GM18498 (cell line): ENCODE measurements at regions not wholly inside any gene's neighbourhood (a gene's known extent, or its start where the extent isn't known, plus 50 kb on each side); places are given as distances from the start of the nearest gene placed in this dataset.
"Not testable (repeated sequence)": the region's sequence is repeated elsewhere in the genome, so short reads cannot be mapped to it uniquely, and the experiment has no call there.

ENCODE experiments used
- ATAC-seq: cut with Tn5 transposase; IDR thresholded peaks from one replicate; pipeline ENCODE4 v1.9.1; 2021; ENCODE audit warnings: mild to moderate bottlenecking, moderate library complexity; ENCODE audit not compliant: unreplicated experiment

GRCh38 chr4:124997991-124998390, 285.5 kb upstream of the ANKRD50 start:
- no peak for ATAC-seq

- no peak for ATAC-seq
These were observed 284.6 kb upstream of the ANKRD50 start for GRCh38 chr4:124997124-124997523.

GRCh38 chr4:124993838-124994237, 281.3 kb upstream of the ANKRD50 start:
- ATAC-seq: no peak

- ATAC-seq: no peak
These were observed 277.9 kb upstream of the ANKRD50 start for GRCh38 chr4:124990398-124990797.

- no peak for ATAC-seq
These were observed 267.8 kb upstream of the ANKRD50 start for GRCh38 chr4:124980276-124980752.

DNA sequence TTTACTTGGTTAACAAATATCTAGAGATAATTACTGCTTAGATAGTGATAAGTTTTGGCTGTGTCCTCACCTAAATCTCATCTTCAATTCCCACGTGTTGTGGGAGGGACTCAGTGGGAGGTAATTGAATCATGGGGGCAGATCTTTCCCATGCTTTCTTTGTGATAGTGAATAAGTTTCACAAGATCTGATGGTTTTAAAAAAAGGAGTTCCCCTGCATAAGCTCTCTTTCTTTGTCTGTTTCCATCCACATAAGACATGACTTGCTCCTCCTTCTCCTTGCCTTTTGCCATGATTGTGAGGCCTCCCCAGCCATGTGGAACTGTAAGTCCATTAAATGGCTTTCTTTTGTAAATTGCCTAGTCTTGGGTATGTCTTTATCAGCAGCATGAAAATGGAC, 266.0 kb upstream of the ANKRD50 start:
- not testable (repeated sequence) for ATAC-seq

GRCh38 chr4:124977045-124977444, 264.5 kb upstream of the ANKRD50 start:
- ATAC-seq: no peak

DNA sequence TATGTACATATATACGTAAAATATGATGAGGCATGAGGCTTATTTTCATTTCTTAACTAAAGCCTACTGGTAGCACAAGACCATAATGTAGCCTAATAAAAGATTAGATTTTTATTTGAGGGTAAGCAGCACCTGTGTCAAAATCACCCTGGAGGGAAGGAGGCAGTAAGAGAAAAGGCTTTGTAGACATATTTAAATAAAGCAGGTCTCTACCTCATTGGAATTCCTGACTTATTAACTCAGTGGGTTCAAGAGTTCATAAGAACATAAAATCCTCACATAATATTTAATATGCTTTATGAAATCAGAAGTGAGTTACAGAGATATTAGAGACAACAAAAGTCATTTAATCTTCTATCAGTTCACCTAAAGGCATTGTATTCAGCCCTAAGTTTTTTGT, 261.6 kb upstream of the ANKRD50 start:
- no peak for ATAC-seq

DNA sequence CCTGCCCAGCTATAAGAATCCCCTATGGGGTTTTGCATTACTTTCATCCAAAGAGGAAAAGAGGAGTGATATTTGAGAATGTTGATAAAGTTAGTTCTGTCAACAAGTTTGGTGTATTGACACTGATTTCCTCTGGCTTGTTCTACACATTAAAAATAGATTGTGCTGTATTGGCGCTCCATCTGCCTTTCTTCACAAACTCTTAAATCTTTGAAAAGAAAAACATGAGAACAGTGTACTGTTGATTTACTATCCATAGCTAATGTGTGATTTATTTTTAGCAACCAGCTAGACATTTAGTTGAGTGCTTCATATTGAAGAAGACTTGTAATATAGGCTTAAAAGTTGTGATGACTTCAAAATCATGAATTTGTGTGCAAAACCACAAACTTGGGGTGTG, 261.2 kb upstream of the ANKRD50 start:
- no peak for ATAC-seq

DNA sequence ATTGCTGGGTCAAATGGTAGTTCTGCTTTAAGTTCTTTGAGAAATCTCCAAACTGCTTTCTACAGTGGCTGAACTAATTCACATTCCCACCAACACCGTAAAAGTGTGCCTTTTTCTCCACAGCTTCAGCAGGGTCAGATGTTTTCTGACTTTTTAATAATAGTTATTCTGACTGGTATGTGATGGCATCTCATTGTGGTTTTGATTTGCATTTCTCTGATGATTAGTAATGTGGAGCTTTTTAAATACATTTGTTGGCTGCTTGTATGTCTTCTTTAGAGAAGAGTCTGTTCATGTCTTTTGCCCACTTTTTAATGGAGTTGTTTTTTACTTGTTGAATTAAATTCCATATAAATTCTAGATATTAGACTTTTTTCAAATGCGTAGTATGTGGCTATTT, 257.5 kb upstream of the ANKRD50 start:
- ATAC-seq: no peak

DNA sequence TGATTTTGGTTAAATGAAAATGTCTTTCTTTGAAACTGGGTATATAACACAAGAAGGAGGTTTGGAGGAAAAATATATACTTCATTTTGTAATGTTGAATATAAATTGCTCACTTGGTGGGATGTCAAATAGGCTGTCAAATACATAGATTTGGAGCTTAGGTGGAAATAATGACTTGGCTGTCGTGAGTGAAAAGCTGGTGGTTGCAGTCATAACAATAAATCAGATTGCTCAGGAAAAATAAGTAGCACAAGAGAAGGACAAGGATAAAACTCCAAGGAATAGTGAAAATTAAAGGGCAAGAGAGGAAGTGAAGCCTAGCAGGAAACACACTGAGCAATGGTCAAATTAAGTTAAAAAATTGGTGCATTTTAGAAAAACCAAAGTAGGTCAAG, 253.0 kb upstream of the ANKRD50 start:
- no peak for ATAC-seq

- ATAC-seq: no peak
These were observed 252.4 kb upstream of the ANKRD50 start for GRCh38 chr4:124964852-124965496.

- no peak for ATAC-seq
These were observed 251.7 kb upstream of the ANKRD50 start for GRCh38 chr4:124964251-124964650.

DNA sequence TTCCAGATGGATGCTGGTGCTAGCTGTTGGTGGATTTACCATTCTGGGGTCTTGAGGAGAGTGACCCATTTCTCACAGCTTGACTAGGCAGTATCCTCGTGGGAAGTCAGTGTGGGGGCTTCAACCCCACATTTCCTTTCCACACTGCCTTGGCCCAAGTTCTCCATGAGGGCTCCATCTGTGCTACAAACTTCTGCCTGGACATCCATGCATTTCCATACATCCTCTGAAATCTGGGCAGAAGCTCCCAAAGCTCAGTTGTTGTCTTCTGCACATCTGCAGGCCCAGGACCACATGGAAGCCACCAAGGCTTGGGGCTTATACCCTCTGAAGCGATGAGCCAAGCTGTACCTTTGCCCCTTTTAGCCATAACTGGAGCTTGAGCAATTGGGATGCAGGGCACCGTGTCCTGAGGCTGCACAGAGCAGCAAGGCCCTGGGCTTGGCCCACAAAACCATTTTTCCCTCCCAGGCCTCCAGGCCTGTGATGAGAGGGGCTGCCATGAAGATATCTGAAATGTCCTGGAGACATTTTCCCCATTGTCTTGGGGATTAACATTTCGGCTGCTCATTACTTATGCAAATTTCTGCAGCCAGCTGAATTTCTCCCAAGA, 248.7 kb upstream of the ANKRD50 start:
- ATAC-seq: no peak

GRCh38 chr4:124958847-124959246, 246.3 kb upstream of the ANKRD50 start:
- ATAC-seq: no peak

DNA sequence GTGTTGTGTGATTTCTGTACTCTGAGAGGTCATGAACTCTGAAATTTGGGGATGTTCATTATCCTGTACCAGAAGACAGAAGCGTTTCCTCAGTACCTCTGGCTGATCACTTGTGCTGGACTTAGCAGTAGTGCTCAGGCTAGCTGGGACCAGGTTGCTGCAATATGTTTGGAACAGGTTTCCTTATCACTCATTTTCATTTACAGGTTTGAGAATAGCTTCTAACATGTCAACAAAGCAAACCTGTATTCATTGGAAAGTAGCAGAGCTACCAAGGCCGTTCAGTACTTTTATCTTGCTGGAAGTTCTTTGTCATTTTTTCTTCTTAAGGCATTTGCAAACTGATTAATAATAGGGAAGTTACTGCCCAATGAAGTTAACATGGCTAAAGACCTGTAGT, 242.9 kb upstream of the ANKRD50 start:
- no peak for ATAC-seq

- no peak for ATAC-seq
These were observed 241.5 kb upstream of the ANKRD50 start for GRCh38 chr4:124954046-124954445.

DNA sequence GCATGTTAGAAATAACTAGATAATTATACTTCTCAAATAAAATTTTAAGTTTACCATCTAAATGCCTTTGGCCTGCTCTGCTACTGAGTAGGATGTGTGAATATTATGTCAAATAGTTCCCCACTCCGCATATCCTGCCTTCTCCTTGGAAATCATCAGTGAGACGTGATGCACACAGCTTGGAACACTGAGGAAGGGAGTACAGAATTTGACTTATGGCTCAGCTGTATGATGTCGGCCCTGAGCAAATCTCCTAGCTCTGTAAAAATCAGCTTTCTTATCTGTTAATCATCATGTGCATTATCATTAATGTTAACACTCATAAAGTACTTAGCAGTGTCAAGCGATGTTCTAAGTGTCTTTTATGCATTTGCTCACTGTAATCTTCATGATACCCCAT, 241.0 kb upstream of the ANKRD50 start:
- ATAC-seq: no peak

DNA sequence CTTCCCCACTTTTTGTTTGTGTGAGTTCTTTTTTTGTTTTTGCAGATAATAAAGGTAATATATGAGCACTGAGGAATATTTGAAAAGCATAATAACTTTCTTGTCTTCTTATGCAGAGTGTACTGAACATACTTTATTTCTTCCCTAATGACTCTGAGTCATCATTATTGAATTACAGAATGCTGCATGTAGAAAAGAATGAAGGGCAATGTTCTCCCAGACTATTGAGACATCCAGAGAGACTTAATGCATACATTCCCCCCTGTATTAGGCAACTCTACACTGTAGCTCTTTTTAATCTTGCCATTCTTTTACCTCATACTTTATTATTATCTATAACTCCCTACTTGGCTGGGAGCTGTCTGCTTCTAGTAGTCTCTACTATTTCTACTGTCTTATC, 240.5 kb upstream of the ANKRD50 start:
- ATAC-seq: no peak

DNA sequence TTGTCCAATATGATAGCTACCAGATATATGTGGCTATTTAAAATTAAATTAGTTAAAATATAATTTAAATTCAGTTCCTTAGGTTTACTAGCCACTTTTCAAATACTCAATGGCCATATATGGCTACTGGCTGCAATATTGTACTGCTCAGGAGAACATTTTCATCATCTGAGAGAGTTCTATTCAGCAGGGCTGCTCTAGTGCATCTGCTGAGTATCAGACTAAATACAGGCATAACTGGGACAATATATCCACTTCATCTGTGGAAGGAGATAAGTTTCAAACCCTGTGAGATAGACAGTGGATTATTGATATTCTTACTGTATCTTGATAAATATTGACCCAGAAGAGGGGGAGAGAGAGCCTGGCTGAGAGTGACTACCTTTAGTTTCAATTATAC, 240.1 kb upstream of the ANKRD50 start:
- ATAC-seq: no peak

- no peak for ATAC-seq
These were observed 236.6 kb upstream of the ANKRD50 start for GRCh38 chr4:124948976-124949597.

- no peak for ATAC-seq
These were observed 235.2 kb upstream of the ANKRD50 start for GRCh38 chr4:124947622-124948265.
